Suppressor macrophage (primary cell): ENCODE measurements at regions not wholly inside any gene's neighbourhood (a gene's known extent, or its start where the extent isn't known, plus 50 kb on each side); places are given as distances from the start of the nearest gene placed in this dataset.

Source experiments
- DNase-seq, 4 experiments: peaks; one replicate each; pipeline ENCODE4 v3.0.0-alpha.2; 2020 to 2022

- DNase-seq: no peak
Measured at GRCh38 chr18:57991552-57991951, 52.5 kb upstream of the NEDD4L start.

GRCh38 chr18:57989536-57989935 lies 54.5 kb upstream of the NEDD4L start:
- no peak for DNase-seq

GRCh38 chr18:57984490-57985115 lies 59.4 kb upstream of the NEDD4L start:
- DNase-seq: no peak

GRCh38 chr18:57983965-57984364 lies 60.1 kb upstream of the NEDD4L start:
- no peak for DNase-seq

GRCh38 chr18:57983472-57983871 lies 60.6 kb upstream of the NEDD4L start:
- no peak for DNase-seq

GRCh38 chr18:57982372-57983021 lies 61.5 kb upstream of the NEDD4L start:
- no peak for DNase-seq

GRCh38 chr18:57981308-57982028 lies 62.6 kb upstream of the NEDD4L start:
- DNase-seq: no peak

- DNase-seq: no peak
Measured at GRCh38 chr18:57980573-57981307, 63.3 kb upstream of the NEDD4L start.

- DNase-seq: peak in 2 of 4 experiments; percentile 8 to 12
Measured at GRCh38 chr18:57976230-57976773, 67.7 kb upstream of the NEDD4L start.

- DNase-seq: peak; percentile 35 to 57 (median 44)
Measured at GRCh38 chr18:57975805-57976204, 68.2 kb upstream of the NEDD4L start.

- no peak for DNase-seq
Measured at GRCh38 chr18:57974585-57975265, 69.3 kb upstream of the NEDD4L start.

- no peak for DNase-seq
Measured at GRCh38 chr18:57973889-57974288, 70.1 kb upstream of the NEDD4L start.

GRCh38 chr18:57970356-57971095 lies 73.5 kb upstream of the NEDD4L start:
- peak in 3 of 4 experiments; percentile 6 to 24 (median 24) for DNase-seq

GRCh38 chr18:57969824-57970223 lies 74.2 kb upstream of the NEDD4L start:
- no peak for DNase-seq

GRCh38 chr18:57965246-57965645 lies 78.8 kb upstream of the NEDD4L start:
- no peak for DNase-seq

- no peak for DNase-seq
Measured at GRCh38 chr18:57961876-57962505, 82.0 kb upstream of the NEDD4L start.

- no peak for DNase-seq
Measured at GRCh38 chr18:57961411-57961810, 82.6 kb upstream of the NEDD4L start.

- peak; percentile 29 to 45 (median 43) for DNase-seq
Measured at GRCh38 chr18:57959278-57959677, 84.7 kb upstream of the NEDD4L start.

GRCh38 chr18:57957210-57957609 lies 86.8 kb upstream of the NEDD4L start:
- DNase-seq: no peak

GRCh38 chr18:57956491-57956890 lies 87.5 kb upstream of the NEDD4L start:
- DNase-seq: no peak

- no peak for DNase-seq
Measured at GRCh38 chr18:57954935-57955334, 89.1 kb upstream of the NEDD4L start.
